GM12878 (cell line): ENCODE measurements at regions not wholly inside any gene's neighbourhood (a gene's known extent, or its start where the extent isn't known, plus 50 kb on each side); places are given as distances from the start of the nearest gene placed in this dataset.

Experiments
- ATAC-seq: fragments of 200-7000 bp; cut with Tn5 transposase; 3 replicates; pipeline ENCODE4 v1.9.1; 2020; ENCODE audit warnings: mild to moderate bottlenecking, moderate library complexity
- BruUV-seq: library from RNA; stranded (reverse); fragments of 400-500 nt; replicated peaks from 2 replicates; lab custom pipeline; 2021; lab: Mats Ljungman, UMichigan
- CTCF ChIA-PET: fragments of 300-600 bp; sonication (Branson Sonifier 250); formaldehyde crosslinking; extraction: SDS; loops from one replicate; lab custom pipeline; 2021; ENCODE audit warnings: inconsistent platforms; lab: Yijun Ruan, JAX
- POLR2A ChIA-PET: fragments of 350-600 bp; formaldehyde crosslinking; extraction: SDS; loops from one replicate; lab custom pipeline; 2021; ENCODE audit warnings: inconsistent platforms; lab: Charles Lee
- RAD21 ChIA-PET: fragments of 300-600 bp; sonication (Branson Sonifier 250); formaldehyde crosslinking; loops from one replicate; lab custom pipeline; 2023; ENCODE audit warnings: antibody characterized with exemption; ENCODE audit not compliant: unreplicated experiment; lab: Charles Lee
- SMC1A ChIA-PET: fragments of 300-600 bp; sonication (Branson Sonifier 250); formaldehyde crosslinking; loops from one replicate; lab custom pipeline; 2023; ENCODE audit not compliant: unreplicated experiment, uncharacterized antibody; lab: Charles Lee
- DNase-seq: peaks from one replicate; pipeline ENCODE4 v3.0.0-alpha.2; 2011; ENCODE audit warnings: low read depth, low spot score
- FAIRE-seq: peaks from 3 replicates; lab custom pipeline; 2011; peaks lifted over from hg19 to GRCh38; lab: Jason Lieb, UNC
- H2AFZ ChIP-seq: 2 replicates; pipeline ENCODE4 v1.6.0; 2011; ENCODE audit warnings: low read depth, low read length, control low read depth; ENCODE audit not compliant: control insufficient read depth
- H3K27ac ChIP-seq: 2 replicates; pipeline ENCODE4 v1.5.1; 2011; ENCODE audit warnings: control low read depth; ENCODE audit not compliant: control insufficient read depth, insufficient read depth
- H3K27me3 ChIP-seq, 2 experiments: replicated peaks in 1 of 2; 2 replicates each; pipeline versions ENCODE4 v1.6.0 to v1.6.1; 2011; ENCODE audit warnings: low read length in 1 of 2; ENCODE audit not compliant: control insufficient read depth in 2 of 2, insufficient read depth in 2 of 2
- H3K36me3 ChIP-seq, 2 experiments: 2 replicates each; pipeline ENCODE4 v1.5.1; 2011; ENCODE audit warnings: low read length in 1 of 2; ENCODE audit not compliant: control insufficient read depth in 2 of 2, insufficient read depth in 2 of 2
- H3K4me1 ChIP-seq: 2 replicates; pipeline ENCODE4 v1.6.1; 2011; ENCODE audit warnings: mild to moderate bottlenecking, low read length, moderate library complexity, mixed read lengths; ENCODE audit not compliant: control insufficient read depth, insufficient read depth
- H3K4me2 ChIP-seq: 2 replicates; pipeline ENCODE4 v1.6.0; 2011; ENCODE audit warnings: control low read depth; ENCODE audit not compliant: control insufficient read depth, insufficient read depth
- H3K4me3 ChIP-seq: fragments of 200-600 bp; sonication (generic); 2 replicates; pipeline ENCODE4 v1.5.1; 2016
- H3K79me2 ChIP-seq: 2 replicates; pipeline ENCODE4 v1.6.0; 2011; ENCODE audit warnings: low read length; ENCODE audit not compliant: control insufficient read depth, insufficient read depth
- H3K9ac ChIP-seq: 2 replicates; pipeline ENCODE4 v1.8.0; 2011; ENCODE audit warnings: low read length, control low read depth, mixed read lengths; ENCODE audit not compliant: control insufficient read depth, insufficient read depth
- H3K9me3 ChIP-seq: replicated peaks from 3 replicates; pipeline ENCODE4 v1.5.1; 2011; ENCODE audit warnings: mild to moderate bottlenecking, low read length; ENCODE audit not compliant: control insufficient read depth, insufficient read depth
- H4K20me1 ChIP-seq: 2 replicates; pipeline ENCODE4 v1.6.0; 2011; ENCODE audit not compliant: control insufficient read depth, insufficient read depth
- CHD2 ChIP-seq: IDR thresholded peaks from 2 replicates; pipeline ENCODE4 v1.6.1; 2011; ENCODE audit warnings: low read depth, low read length, improper control_type of control experiment, borderline replicate concordance
- JUND ChIP-seq: IDR thresholded peaks from 2 replicates; pipeline ENCODE4 v1.6.1; 2012; ENCODE audit warnings: low read depth, mild to moderate bottlenecking, low read length, improper control_type of control experiment, moderate library complexity
- POLR2A ChIP-seq: IDR thresholded peaks from 2 replicates; pipeline ENCODE4 v1.6.1; 2011; ENCODE audit warnings: low read depth, mild to moderate bottlenecking, low read length
- ZBTB11 ChIP-seq: fragments of 450-650 bp; formaldehyde crosslinking; IDR thresholded peaks from 2 replicates; pipeline ENCODE4 v1.5.0; 2022; ENCODE audit warnings: mild to moderate bottlenecking, missing genetic modification characterization
- ZNF687 ChIP-seq: fragments of 450-650 bp; IDR thresholded peaks from 2 replicates; pipeline ENCODE4 v1.6.1; 2017; ENCODE audit warnings: mild to moderate bottlenecking, moderate library complexity
- WGBS: methylation state at CpG from one replicate; pipeline ENCODE4 v1.1.6; 2016; ENCODE audit warnings: low lambda C conversion rate; ENCODE audit not compliant: insufficient replicate concordance, insufficient coverage; ENCODE audit errors: missing lambda C conversion rate; 5-methylcytosine and 5-hydroxymethylcytosine counted together
- in situ Hi-C: fragments of 300-500 bp; cut with MboI; formaldehyde crosslinking; loops from 9 replicates; pipeline ENCODE4 v1.14.3; 2018; ENCODE audit warnings: mixed read lengths
- intact Hi-C: fragments of 100-400 bp; cut with micrococcal nuclease; formaldehyde crosslinking; loops from one replicate; pipeline ENCODE4 v1.14.2; 2022; ENCODE audit not compliant: unreplicated experiment

DNA sequence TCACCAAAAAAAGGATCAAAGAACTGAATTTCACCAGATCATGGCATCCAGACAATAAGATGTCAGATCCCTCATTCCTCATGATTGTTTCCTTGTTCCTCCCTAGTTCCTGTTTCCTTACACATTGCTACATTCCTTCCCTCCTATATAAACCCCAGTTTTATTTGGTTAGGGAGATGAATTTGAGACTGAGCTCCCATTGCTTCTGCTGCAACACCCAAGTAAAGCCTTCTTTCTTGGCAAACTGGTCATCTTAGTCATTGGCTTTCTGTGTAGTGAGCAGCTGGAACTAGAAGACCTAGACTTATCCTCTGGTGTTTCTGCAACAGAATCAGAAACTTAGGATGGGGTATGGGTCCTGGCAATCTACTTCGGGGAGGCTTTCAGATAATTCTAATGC is 217.9 kb downstream of the NOVA1 start (continued):
- TF ChIP-seq ZNF687 (no peak), CHD2 (no peak), POLR2A (no peak)

GRCh38 chr14:26377150-26377549 is 220.7 kb downstream of the NOVA1 start:
- RAD21 ChIA-PET, result no interaction called here
- Histone ChIP-seq H3K27me3 (no peaks in the 10 kb centered on the region), H3K4me3 (no peak overlapping the region), H3K9me3 (no peaks in the 10 kb centered on the region; the same call in 2 of the 3 replicates), H3K27ac (no peak overlapping the region), H3K4me1 (no peaks in the 10 kb centered on the region), H3K36me3 (no peaks in the 10 kb centered on the region), H3K79me2 (no peaks in the 10 kb centered on the region), H4K20me1 (no peaks in the 10 kb centered on the region), H3K4me2 (no peak overlapping the region), H3K9ac (no peak overlapping the region), H2AFZ (no peak overlapping the region)
- in situ Hi-C loops, result no loop called here
- FAIRE-seq (no peak), DNase-seq (no peak), ATAC-seq (no peak)
- TF ChIP-seq ZBTB11 (CRISPR knock-in tag), result no peak
- TF ChIP-seq JUND, result no peak
- BruUV-seq, result no TSS peak
- 5% methylated on average over 5 of the region's 5 CpGs for WGBS
- CTCF ChIA-PET, result no interaction called here
- SMC1A ChIA-PET, result no interaction called here
- intact Hi-C loops, result no loop called here
- POLR2A ChIA-PET, result no interaction called here
